Ovary (tissue), 7 donors: ENCODE measurements at regions not wholly inside any gene's neighbourhood (a gene's known extent, or its start where the extent isn't known, plus 50 kb on each side); places are given as distances from the start of the nearest gene placed in this dataset.
A peak's percentile ranks its signal among the peaks of the same experiment; 100 is the strongest.

ENCODE experiments used
- DNase-seq, 5 donors: peaks; one replicate each; pipeline ENCODE4 v3.0.0-alpha.2; 2019 to 2020
- H3K27ac ChIP-seq, 2 donors: fragments of 200-600 bp; one replicate each; pipeline versions ENCODE4 v1.5.1 to v1.8.0; 2019 to 2022
- H3K27me3 ChIP-seq: fragments of 200-600 bp; one replicate; pipeline ENCODE4 v1.8.0; 2022
- H3K36me3 ChIP-seq: fragments of 200-600 bp; sonication (generic); one replicate; pipeline ENCODE4 v1.5.1; 2019
- H3K4me1 ChIP-seq: one replicate; pipeline ENCODE4 v1.8.1; 2013; ENCODE audit warnings: mild to moderate bottlenecking, moderate library complexity; ENCODE audit not compliant: insufficient read depth
- H3K4me3 ChIP-seq: fragments of 200-600 bp; sonication (generic); one replicate; pipeline ENCODE4 v1.5.1; 2017
- H3K9me3 ChIP-seq, 2 donors: fragments of 200-600 bp in 1 of 2; sonication (generic) in 1 of 2; one replicate each; pipeline versions ENCODE4 v1.5.1 to v1.8.1; 2013 to 2019; ENCODE audit warnings: mild to moderate bottlenecking in 1 of 2, moderate library complexity in 1 of 2
- EP300 ChIP-seq: sonication (generic); formaldehyde crosslinking; IDR thresholded peaks from one replicate; pipeline ENCODE4 v1.6.1; 2017; ENCODE audit warnings: antibody characterized with exemption
- POLR2A ChIP-seq: fragments of 450-650 bp; IDR thresholded peaks from one replicate; pipeline ENCODE4 v1.6.1; 2017; ENCODE audit warnings: antibody characterized with exemption, mild to moderate bottlenecking, moderate library complexity
- WGBS, 3 donors: extraction: QIAGEN DNeasy Blood & Tissue Kit in 1 of 3; methylation state at CpG; one replicate each; pipeline versions ENCODE4 v1.1.5 to v1.1.7; 2013 to 2017; 5-methylcytosine and 5-hydroxymethylcytosine counted together
- intact Hi-C, 4 donors: fragments of 100-400 bp; cut with DNase I; formaldehyde crosslinking; loops; one replicate each; pipeline versions ENCODE4 v1.11.0 to v1.15.1; 2022 to 2023
- TF ChIP-seq, protein P1 (sequence below), 3 donors: fragments of 450-650 bp in 2 of 3; fragments of 200-600 bp in 1 of 3; IDR thresholded peaks; one replicate each; pipeline versions ENCODE4 v1.5.1 to v1.8.0; 2016 to 2022; ENCODE audit warnings: antibody characterized with exemption in 3 of 3, mild to moderate bottlenecking in 1 of 3
- donor health status: DM: no; HTN: no; CAD: no; lungs with moderate emphysema.
- donor health status: DM: no; HTN: no; CAD: no.
- donor health status: Bipolar disorder and iron deficiency.
- donor health status: DM: no; HTN: no; CAD: no.
- donor health status: DM: yes; HTN: yes; CAD: no.

DNA sequence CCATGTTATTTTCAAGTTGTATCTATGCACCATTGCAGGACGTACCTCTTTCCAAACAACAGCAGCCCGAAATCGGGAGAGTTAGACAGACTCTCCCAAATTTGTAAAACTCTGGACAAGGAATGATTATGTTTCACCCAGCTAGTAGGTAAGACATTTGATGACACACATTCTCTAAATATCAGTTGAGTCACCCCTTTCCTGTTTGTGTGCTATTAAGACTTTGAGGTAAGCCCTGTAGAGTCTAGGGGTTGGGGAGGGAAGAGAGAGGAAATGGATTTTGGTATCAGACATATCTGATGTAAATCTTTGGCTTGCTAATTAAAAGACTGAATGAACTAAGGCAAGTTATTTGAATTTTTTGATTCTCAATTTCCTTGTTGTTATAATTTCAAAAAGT, 999.0 kb downstream of the TUSC7 start:
- WGBS, 3 donors: 87 to 95% (median 90%) methylated on average over 3 of the region's 3 CpGs
- H3K4me3 ChIP-seq: no peak overlapping the region
- TF ChIP-seq POLR2A (no peak), EP300 (no peak)
- TF ChIP-seq, protein P1, sequence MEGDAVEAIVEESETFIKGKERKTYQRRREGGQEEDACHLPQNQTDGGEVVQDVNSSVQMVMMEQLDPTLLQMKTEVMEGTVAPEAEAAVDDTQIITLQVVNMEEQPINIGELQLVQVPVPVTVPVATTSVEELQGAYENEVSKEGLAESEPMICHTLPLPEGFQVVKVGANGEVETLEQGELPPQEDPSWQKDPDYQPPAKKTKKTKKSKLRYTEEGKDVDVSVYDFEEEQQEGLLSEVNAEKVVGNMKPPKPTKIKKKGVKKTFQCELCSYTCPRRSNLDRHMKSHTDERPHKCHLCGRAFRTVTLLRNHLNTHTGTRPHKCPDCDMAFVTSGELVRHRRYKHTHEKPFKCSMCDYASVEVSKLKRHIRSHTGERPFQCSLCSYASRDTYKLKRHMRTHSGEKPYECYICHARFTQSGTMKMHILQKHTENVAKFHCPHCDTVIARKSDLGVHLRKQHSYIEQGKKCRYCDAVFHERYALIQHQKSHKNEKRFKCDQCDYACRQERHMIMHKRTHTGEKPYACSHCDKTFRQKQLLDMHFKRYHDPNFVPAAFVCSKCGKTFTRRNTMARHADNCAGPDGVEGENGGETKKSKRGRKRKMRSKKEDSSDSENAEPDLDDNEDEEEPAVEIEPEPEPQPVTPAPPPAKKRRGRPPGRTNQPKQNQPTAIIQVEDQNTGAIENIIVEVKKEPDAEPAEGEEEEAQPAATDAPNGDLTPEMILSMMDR (IDR thresholded peaks at IDR 0.05): no peak
- H3K9me3 ChIP-seq: no peaks in the 10 kb centered on the region
- no peaks in the 10 kb centered on the region for H3K36me3 ChIP-seq
- H3K27me3 ChIP-seq: no peaks in the 10 kb centered on the region
- no peak for DNase-seq
- H3K4me1 ChIP-seq: no peaks in the 10 kb centered on the region
- H3K27ac ChIP-seq: no peak overlapping the region
- intact Hi-C loops: no loop called here

GRCh38 chr3:117709108-117709507, 999.5 kb downstream of the TUSC7 start:
- 85 to 93% (median 89%) methylated on average over 2 of the region's 2 CpGs for WGBS, 3 donors
- no peak for DNase-seq
- Histone ChIP-seq H3K27me3 (no peaks in the 10 kb centered on the region), H3K4me1 (no peaks in the 10 kb centered on the region), H3K36me3 (no peaks in the 10 kb centered on the region), H3K4me3 (no peak overlapping the region), H3K27ac (no peak overlapping the region), H3K9me3 (no peaks in the 10 kb centered on the region)
- intact Hi-C loops: no loop called here
- TF ChIP-seq, protein P1 (IDR thresholded peaks at IDR 0.05): no peak
- TF ChIP-seq EP300 (no peak), POLR2A (no peak)

DNA sequence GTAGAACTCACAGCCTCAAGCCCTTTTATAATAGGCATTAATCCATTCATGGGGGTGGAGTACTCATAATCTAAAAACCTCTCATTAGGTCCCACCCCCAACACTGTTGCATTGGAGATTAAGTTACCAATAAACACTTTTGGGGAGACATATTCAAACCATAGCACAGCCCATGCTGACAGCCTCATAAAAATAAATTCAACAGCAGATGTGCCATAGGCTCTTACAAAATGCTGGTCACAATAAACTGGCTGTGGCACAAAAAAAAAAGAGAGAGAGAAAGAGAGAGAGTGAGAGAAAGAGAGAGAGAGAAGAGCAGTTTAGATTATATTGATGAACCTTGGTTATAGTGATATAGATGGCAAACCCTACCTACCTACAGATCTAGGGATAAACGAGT, 1000.9 kb downstream of the TUSC7 start:
- H3K36me3 ChIP-seq: no peaks in the 10 kb centered on the region
- TF ChIP-seq EP300 (no peak), POLR2A (no peak)
- TF ChIP-seq, protein P1 (IDR thresholded peaks at IDR 0.05): no peak
- DNase-seq: no peak
- no peaks in the 10 kb centered on the region for H3K27me3 ChIP-seq
- H3K9me3 ChIP-seq: no peaks in the 10 kb centered on the region
- 78 to 89% (median 85%) methylated on average over 1 of the region's 1 CpG for WGBS, 3 donors
- intact Hi-C loops: no loop called here
- no peaks in the 10 kb centered on the region for H3K4me1 ChIP-seq
- H3K27ac ChIP-seq: no peak overlapping the region
- no peak overlapping the region for H3K4me3 ChIP-seq

DNA sequence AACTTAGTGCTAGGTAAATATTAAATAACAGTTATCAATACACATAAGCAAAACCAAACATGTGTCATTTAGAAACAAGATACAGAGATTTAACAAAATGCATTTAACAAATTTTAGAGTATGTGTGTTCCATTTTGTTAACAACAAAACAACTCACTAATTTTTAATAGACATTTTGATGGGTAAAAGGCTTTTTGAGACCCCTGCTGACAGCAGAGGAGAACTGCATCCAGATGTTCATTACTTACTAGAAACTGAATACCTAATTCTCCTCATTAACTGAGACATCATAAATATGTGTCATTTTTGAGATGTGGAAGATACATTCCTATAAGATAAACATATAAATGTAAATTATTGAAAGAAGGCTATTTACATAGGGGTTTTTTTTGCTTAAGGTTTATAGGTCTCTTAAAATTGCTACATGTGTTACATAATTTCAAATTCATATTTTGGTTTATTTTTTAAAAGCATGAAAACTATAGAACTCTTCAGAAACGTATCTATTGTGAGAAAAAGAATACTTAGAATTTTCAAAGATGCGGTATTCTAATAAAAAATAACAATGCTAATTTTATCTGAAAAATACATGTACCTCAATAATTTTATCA, 1009.8 kb downstream of the TUSC7 start:
- H3K4me1 ChIP-seq: no peaks in the 10 kb centered on the region
- TF ChIP-seq EP300: no peak
- TF ChIP-seq, protein P1 (IDR thresholded peaks at IDR 0.05): peak in 1 of 3 donors; percentile 21
- H3K27me3 ChIP-seq: no peaks in the 10 kb centered on the region
- H3K9me3 ChIP-seq: no peaks in the 10 kb centered on the region
- intact Hi-C loops: no loop called here
- H3K4me3 ChIP-seq: no peak overlapping the region
- WGBS, 3 donors: 51 to 58% (median 53%) methylated on average over 2 of the region's 2 CpGs
- no peaks in the 10 kb centered on the region for H3K36me3 ChIP-seq
- no peak for DNase-seq
- no peak overlapping the region for H3K27ac ChIP-seq
